ENCODE measurements at regions not wholly inside any gene's neighbourhood (a gene's known extent, or its start where the extent isn't known, plus 50 kb on each side); places are given as distances from the start of the nearest gene placed in this dataset.

DNA sequence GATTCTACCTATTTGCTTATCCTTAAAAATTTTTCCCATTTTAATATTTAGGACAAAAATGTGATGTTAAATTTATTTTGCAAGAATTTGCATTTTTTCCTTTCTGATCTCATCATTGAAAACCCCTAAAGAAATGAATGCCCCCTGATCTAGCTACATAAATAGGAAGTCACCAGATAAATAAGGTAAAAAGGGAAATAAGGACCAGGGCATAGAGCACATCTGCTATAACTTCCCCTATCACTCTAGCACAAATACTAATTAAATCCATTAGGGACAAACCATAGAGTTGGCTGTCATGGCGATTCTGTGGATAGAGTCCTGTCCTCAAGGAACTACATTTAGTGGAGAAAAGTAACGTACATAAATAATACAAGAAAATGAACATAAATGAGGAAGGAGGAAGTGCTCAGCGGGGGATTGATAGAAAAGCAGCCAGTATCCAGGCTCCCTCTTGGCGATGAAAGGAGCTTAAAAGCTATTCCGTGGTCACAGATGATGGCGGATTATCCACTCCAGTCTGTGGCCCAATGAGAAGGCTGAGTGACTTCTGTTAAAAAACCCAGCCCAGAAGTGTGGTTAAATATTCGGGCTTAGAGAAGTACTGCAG lies 76.9 kb upstream of the RPL34 start:
- H3K36me3 ChIP-seq (replicated peaks in 1 of 2; ENCODE audit: control insufficient read depth in 1 of 2, insufficient read depth in 2 of 2, low read length in 2 of 2), result no peaks in the 10 kb centered on the region
- peaks cover 0 to 3% of the 10 kb centered on the region in 2 experiments; a peak in 1 of 5 replicates for H3K27me3 ChIP-seq (ENCODE audit: control insufficient read depth in 1 of 2, insufficient read depth in 2 of 2, low read length in 2 of 2)
- WGBS (ENCODE audit: low lambda C conversion rate), result 31% methylated on average over 7 of the region's 7 CpGs
- in situ Hi-C loops (cut with HindIII; ENCODE audit: extremely low pct_ligation_motif_present, low pct_unique_long_range_greater_than_20kb) (no loop called here), intact Hi-C loops (cut with micrococcal nuclease; ENCODE audit: unreplicated experiment) (no loop called here)
- no peak overlapping the region for H3K4me3 ChIP-seq (replicated peaks in 1 of 3; ENCODE audit: insufficient read depth in 1 of 3, low read depth in 2 of 3, low read length in 3 of 3)
- H3K9me3 ChIP-seq (ENCODE audit: low read length), result peaks cover 11% of the 10 kb centered on the region
- no TSS peak for BruUV-seq (replicated peaks)
- no peak overlapping the region for H3K9ac ChIP-seq (ENCODE audit: insufficient read depth, low read depth, low read length)
- FAIRE-seq, result no peak
- no peak overlapping the region for H3K4me2 ChIP-seq (ENCODE audit: low read depth, low read length)
- ChIA-PET CTCF (ENCODE audit: low intra/inter-chr PET ratio, low total read pairs) (no interaction called here), POLR2A (no interaction called here)
- H4K20me1 ChIP-seq (ENCODE audit: insufficient read depth, low read length), result no peaks in the 10 kb centered on the region
- no peak for TF ChIP-seq GMEB1 (CRISPR knock-in tag; IDR thresholded peaks at IDR 0.05; ENCODE audit: borderline replicate concordance)
- no peak for TF ChIP-seq ONECUT2 (CRISPR knock-in tag; IDR thresholded peaks at IDR 0.05)
- TF ChIP-seq ZMYM2 (CRISPR knock-in tag; IDR thresholded peaks at IDR 0.05), result no peak
- TF ChIP-seq NFIB (CRISPR knock-in tag; IDR thresholded peaks at IDR 0.05; ENCODE audit: borderline replicate concordance), result no peak
- TF ChIP-seq ZFAT (CRISPR knock-in tag; conservative IDR thresholded peaks at IDR 0.05), result no peak
- TF ChIP-seq, protein P1, sequence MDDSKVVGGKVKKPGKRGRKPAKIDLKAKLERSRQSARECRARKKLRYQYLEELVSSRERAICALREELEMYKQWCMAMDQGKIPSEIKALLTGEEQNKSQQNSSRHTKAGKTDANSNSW (CRISPR knock-in tag; IDR thresholded peaks at IDR 0.05; ENCODE audit: borderline replicate concordance), result no peak
- H3K79me2 ChIP-seq (ENCODE audit: insufficient read depth, low read length), result no peaks in the 10 kb centered on the region
- H2AFZ ChIP-seq (ENCODE audit: low read length), result no peak overlapping the region
- H3K27ac ChIP-seq (ENCODE audit: extremely low read length, insufficient read depth, low read length), result no peak overlapping the region
- no peaks in the 10 kb centered on the region for H3K4me1 ChIP-seq (ENCODE audit: insufficient read depth, low read length)
- no peak for ATAC-seq
- no peak for DNase-seq (ENCODE audit: low spot score)

DNA sequence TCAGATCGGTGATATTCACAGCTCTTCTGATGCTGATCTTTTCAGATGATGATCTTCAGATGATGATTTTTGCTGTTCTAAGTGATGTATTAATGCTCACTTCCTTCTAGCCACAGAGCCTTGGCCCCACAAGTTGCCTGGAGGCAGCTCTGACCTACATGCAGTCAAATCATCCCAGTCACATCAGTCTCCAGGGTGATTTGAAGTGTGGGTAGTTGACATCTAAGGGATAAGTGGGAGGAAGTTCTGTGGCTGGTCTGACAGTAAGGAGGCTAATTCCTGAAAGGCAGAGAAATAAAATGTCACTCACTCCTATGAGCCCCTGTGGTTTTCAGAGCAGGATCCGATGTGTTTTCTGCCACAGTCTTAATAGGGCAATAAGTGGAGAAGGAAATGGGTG lies 79.8 kb upstream of the RPL34 start:
- 0% methylated on average over 2 of the region's 2 CpGs for WGBS (ENCODE audit: low lambda C conversion rate)
- intact Hi-C loops (cut with micrococcal nuclease; ENCODE audit: unreplicated experiment), result no loop called here
- Histone ChIP-seq H3K36me3 (replicated peaks in 1 of 2; ENCODE audit: control insufficient read depth in 1 of 2, insufficient read depth in 2 of 2, low read length in 2 of 2) (no peaks in the 10 kb centered on the region), H3K9ac (ENCODE audit: insufficient read depth, low read depth, low read length) (no peak overlapping the region), H3K27ac (ENCODE audit: extremely low read length, insufficient read depth, low read length) (no peak overlapping the region), H4K20me1 (ENCODE audit: insufficient read depth, low read length) (no peaks in the 10 kb centered on the region), H3K4me3 (replicated peaks in 1 of 3; ENCODE audit: insufficient read depth in 1 of 3, low read depth in 2 of 3, low read length in 3 of 3) (no peak overlapping the region), H2AFZ (ENCODE audit: low read length) (no peak overlapping the region), H3K4me2 (ENCODE audit: low read depth, low read length) (no peak overlapping the region), H3K9me3 (ENCODE audit: low read length) (no peaks in the 10 kb centered on the region), H3K27me3 (ENCODE audit: control insufficient read depth in 1 of 2, insufficient read depth in 2 of 2, low read length in 2 of 2) (peaks cover 0 to 3% of the 10 kb centered on the region in 2 experiments; a peak in 2 of 5 replicates), H3K4me1 (ENCODE audit: insufficient read depth, low read length) (no peaks in the 10 kb centered on the region), H3K79me2 (ENCODE audit: insufficient read depth, low read length) (no peaks in the 10 kb centered on the region)
- ChIA-PET POLR2A (no interaction called here), CTCF (ENCODE audit: low intra/inter-chr PET ratio, low total read pairs) (no interaction called here)
- DNase-seq (ENCODE audit: low spot score) (no peak), FAIRE-seq (no peak), ATAC-seq (no peak)
- no TSS peak for BruUV-seq (replicated peaks)
- in situ Hi-C loops (cut with HindIII; ENCODE audit: extremely low pct_ligation_motif_present, low pct_unique_long_range_greater_than_20kb), result no loop called here
- TF ChIP-seq SMAD3 (CRISPR knock-in tag; IDR thresholded peaks at IDR 0.05) (no peak), ZBTB7A (CRISPR knock-in tag; IDR thresholded peaks at IDR 0.05) (no peak), TCF7 (IDR thresholded peaks at IDR 0.05; ENCODE audit: low read depth) (no peak), GTF3A (CRISPR knock-in tag; conservative IDR thresholded peaks at IDR 0.05) (no peak), SP5 (CRISPR knock-in tag; IDR thresholded peaks at IDR 0.05; ENCODE audit: borderline replicate concordance, low read depth) (no peak), CREB1 (IDR thresholded peaks at IDR 0.05) (no peak), CREB1 (CRISPR knock-in tag; IDR thresholded peaks at IDR 0.05) (no peak), THRA (CRISPR knock-in tag; IDR thresholded peaks at IDR 0.05; ENCODE audit: borderline replicate concordance) (no peak), ZNF629 (CRISPR knock-in tag; conservative IDR thresholded peaks at IDR 0.05) (no peak), MBNL3 (CRISPR knock-in tag; conservative IDR thresholded peaks at IDR 0.05) (no peak), MAFF (IDR thresholded peaks at IDR 0.05; ENCODE audit: low read depth, low read length) (no peak), ZNF737 (CRISPR knock-in tag; IDR thresholded peaks at IDR 0.05; ENCODE audit: borderline replicate concordance) (no peak), KMT2B (CRISPR knock-in tag; IDR thresholded peaks at IDR 0.05) (no peak)
